Activated T-helper 17 cell treated with anti-CD3 and anti-CD28 coated beads, Interleukin-2, amount 50 U/mL, for 72 hours (primary cell): ENCODE measurements at regions not wholly inside any gene's neighbourhood (a gene's known extent, or its start where the extent isn't known, plus 50 kb on each side); places are given as distances from the start of the nearest gene placed in this dataset.
A peak's percentile ranks its signal among the peaks of the same experiment; 100 is the strongest.

Experiments
- ATAC-seq: fragments of 150-1000 bp; cut with Tn5 transposase; replicated peaks from 2 replicates; pipeline ENCODE4 v1.10.0; 2021; ENCODE audit warnings: mild to moderate bottlenecking, moderate library complexity
- H3K27ac Mint-ChIP-seq: one replicate; pipeline ENCODE4 v1.8.0; 2022; ENCODE audit warnings: mixed read lengths
- H3K27me3 Mint-ChIP-seq: one replicate; pipeline ENCODE4 v1.8.0; 2022; ENCODE audit warnings: mixed read lengths
- H3K36me3 Mint-ChIP-seq: one replicate; pipeline ENCODE4 v1.8.0; 2022; ENCODE audit warnings: low read depth, mild to moderate bottlenecking, mixed read lengths
- H3K4me1 Mint-ChIP-seq: one replicate; pipeline ENCODE4 v1.8.0; 2022; ENCODE audit warnings: mixed read lengths
- H3K4me3 Mint-ChIP-seq: one replicate; pipeline ENCODE4 v1.8.0; 2022; ENCODE audit warnings: mild to moderate bottlenecking, mixed read lengths
- H3K9me3 Mint-ChIP-seq: one replicate; pipeline ENCODE4 v1.8.0; 2022; ENCODE audit warnings: mixed read lengths

DNA sequence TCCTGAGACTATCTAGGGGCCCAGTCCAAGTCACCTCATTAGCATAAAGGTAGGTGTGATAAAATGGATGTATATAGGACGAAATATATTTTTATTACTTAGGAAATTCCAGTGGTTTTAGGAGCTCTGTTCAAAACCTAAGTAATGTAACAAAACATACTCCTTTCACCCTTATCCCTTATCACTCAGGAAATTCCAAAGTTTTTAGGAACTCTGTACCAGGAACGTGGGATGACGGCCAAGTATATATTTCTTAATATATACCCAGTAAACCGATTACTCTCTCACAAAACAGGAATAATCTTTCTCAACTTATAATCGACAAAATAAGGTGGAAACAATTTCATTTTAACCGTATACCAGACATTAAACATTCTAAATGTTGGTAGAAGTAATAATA lies 195.7 kb downstream of the ZPLD1 start:
- H3K4me3 Mint-ChIP-seq: no peak overlapping the region
- no peaks in the 10 kb centered on the region for H3K4me1 Mint-ChIP-seq
- no peaks in the 10 kb centered on the region for H3K9me3 Mint-ChIP-seq
- no peaks in the 10 kb centered on the region for H3K27me3 Mint-ChIP-seq
- H3K27ac Mint-ChIP-seq: no peak overlapping the region
- H3K36me3 Mint-ChIP-seq: no peaks in the 10 kb centered on the region
- ATAC-seq: no peak

GRCh38 chr3:102643546-102643945 lies 208.7 kb downstream of the ZPLD1 start:
- H3K36me3 Mint-ChIP-seq: no peaks in the 10 kb centered on the region
- ATAC-seq: no peak
- no peaks in the 10 kb centered on the region for H3K4me1 Mint-ChIP-seq
- H3K9me3 Mint-ChIP-seq: peaks cover 4% of the 10 kb centered on the region
- no peak overlapping the region for H3K4me3 Mint-ChIP-seq
- peaks cover 7% of the 10 kb centered on the region for H3K27me3 Mint-ChIP-seq
- no peak overlapping the region for H3K27ac Mint-ChIP-seq

GRCh38 chr3:102646557-102646956 lies 211.7 kb downstream of the ZPLD1 start:
- Mint-ChIP-seq H3K27me3 (no peaks in the 10 kb centered on the region), H3K27ac (no peak overlapping the region), H3K4me3 (no peak overlapping the region), H3K9me3 (peaks cover 4% of the 10 kb centered on the region), H3K36me3 (no peaks in the 10 kb centered on the region), H3K4me1 (no peaks in the 10 kb centered on the region)
- no peak for ATAC-seq

DNA sequence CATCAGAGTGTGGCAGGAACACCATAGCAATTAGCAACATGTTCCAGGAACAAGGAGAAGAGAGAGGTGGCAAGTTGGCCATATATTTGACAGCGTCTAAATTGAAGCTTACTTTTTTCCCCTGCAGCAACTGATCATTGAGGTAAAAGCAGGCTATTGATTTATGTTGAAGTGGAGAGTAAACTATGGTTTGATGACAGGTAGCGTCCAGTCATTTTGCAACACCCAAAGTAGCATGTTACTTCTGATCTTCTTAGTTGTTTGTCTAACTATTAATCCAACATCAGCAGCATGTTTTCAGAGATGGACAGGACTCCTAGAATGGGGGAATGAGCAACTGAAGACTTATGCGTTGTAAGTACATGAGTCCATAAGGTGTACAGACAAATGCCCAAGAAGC lies 225.8 kb downstream of the ZPLD1 start:
- peaks cover 12% of the 10 kb centered on the region for H3K27me3 Mint-ChIP-seq
- no peaks in the 10 kb centered on the region for H3K4me1 Mint-ChIP-seq
- no peak overlapping the region for H3K27ac Mint-ChIP-seq
- H3K9me3 Mint-ChIP-seq: no peaks in the 10 kb centered on the region
- no peaks in the 10 kb centered on the region for H3K36me3 Mint-ChIP-seq
- ATAC-seq: no peak
- no peak overlapping the region for H3K4me3 Mint-ChIP-seq

- Mint-ChIP-seq H3K4me1 (no peaks in the 10 kb centered on the region), H3K27ac (no peak overlapping the region), H3K27me3 (peaks cover 13% of the 10 kb centered on the region), H3K9me3 (no peaks in the 10 kb centered on the region), H3K36me3 (no peaks in the 10 kb centered on the region), H3K4me3 (no peak overlapping the region)
- no peak for ATAC-seq
These were observed 227.1 kb downstream of the ZPLD1 start for GRCh38 chr3:102661707-102662497.

GRCh38 chr3:102662498-102662772 lies 227.6 kb downstream of the ZPLD1 start:
- Mint-ChIP-seq H3K9me3 (no peaks in the 10 kb centered on the region), H3K27ac (no peak overlapping the region), H3K27me3 (peaks cover 17% of the 10 kb centered on the region), H3K36me3 (no peaks in the 10 kb centered on the region), H3K4me1 (no peaks in the 10 kb centered on the region), H3K4me3 (no peak overlapping the region)
- ATAC-seq: no peak

DNA sequence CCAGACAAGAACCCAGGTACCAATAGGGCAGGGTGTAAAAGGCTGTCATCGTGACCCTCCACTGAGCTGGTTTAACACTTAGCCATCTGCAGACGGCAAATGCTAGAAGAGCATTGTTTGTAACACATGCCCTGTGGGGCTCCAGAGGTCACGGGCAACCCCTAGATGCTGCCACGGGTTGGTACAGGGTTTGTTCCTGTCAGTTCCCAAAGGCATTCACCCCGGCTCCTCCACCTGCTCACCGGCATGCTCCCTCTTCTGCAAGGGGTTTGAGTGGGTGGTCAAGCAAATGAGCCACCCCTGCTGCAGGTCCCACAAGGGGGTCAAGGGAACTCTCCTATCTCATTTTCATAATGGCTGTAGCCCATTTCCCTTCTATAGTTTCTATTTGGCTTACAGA lies 229.3 kb downstream of the ZPLD1 start:
- Mint-ChIP-seq H3K4me1 (no peaks in the 10 kb centered on the region), H3K4me3 (no peak overlapping the region), H3K27ac (no peak overlapping the region), H3K27me3 (peaks cover 22% of the 10 kb centered on the region), H3K36me3 (no peaks in the 10 kb centered on the region), H3K9me3 (no peaks in the 10 kb centered on the region)
- no peak for ATAC-seq

GRCh38 chr3:102665183-102665582 lies 230.4 kb downstream of the ZPLD1 start:
- H3K9me3 Mint-ChIP-seq: no peaks in the 10 kb centered on the region
- ATAC-seq: no peak
- no peak overlapping the region for H3K27ac Mint-ChIP-seq
- peaks cover 26% of the 10 kb centered on the region for H3K27me3 Mint-ChIP-seq
- no peaks in the 10 kb centered on the region for H3K36me3 Mint-ChIP-seq
- no peaks in the 10 kb centered on the region for H3K4me1 Mint-ChIP-seq
- H3K4me3 Mint-ChIP-seq: no peak overlapping the region

DNA sequence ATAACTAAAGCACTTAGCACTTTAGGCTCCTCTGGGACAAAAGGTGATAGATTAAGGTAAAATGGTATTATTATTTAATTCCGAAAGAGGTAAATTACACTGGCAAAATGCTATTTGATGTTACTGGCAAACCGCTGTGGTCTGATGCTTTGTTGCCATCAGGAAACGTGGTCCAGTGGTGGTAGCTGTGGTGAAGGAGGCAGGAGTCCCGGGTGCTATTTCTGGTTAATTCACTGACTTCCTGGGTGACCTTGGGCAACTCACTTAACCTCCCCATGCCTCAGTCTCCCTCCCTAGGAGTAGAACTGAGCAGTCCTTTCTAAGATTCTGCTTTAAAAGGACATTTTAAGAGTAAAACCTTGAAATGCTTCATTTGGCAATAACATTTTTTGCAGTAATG lies 233.4 kb downstream of the ZPLD1 start:
- Mint-ChIP-seq H3K4me1 (no peaks in the 10 kb centered on the region), H3K27me3 (peaks cover 31% of the 10 kb centered on the region), H3K4me3 (no peak overlapping the region), H3K36me3 (no peaks in the 10 kb centered on the region), H3K9me3 (no peaks in the 10 kb centered on the region), H3K27ac (no peak overlapping the region)
- no peak for ATAC-seq

DNA sequence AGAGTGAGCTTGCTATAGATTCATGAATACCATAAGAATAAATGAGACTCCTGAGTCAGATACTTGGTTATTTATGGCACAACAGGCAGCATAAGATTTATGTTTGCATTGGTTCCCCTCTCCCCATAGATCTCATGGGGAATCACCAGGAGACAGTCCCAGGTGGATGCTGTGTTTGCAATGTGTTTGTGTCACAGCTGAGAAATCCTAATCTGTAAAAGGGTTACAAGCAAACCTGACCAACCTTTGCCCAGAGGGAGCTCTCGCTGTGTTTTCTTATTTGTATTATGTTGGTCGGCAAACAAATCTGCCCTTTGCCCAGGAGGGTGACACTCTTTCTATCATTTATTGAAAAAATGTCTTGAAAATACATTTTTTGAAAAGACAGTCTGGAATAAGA lies 236.2 kb downstream of the ZPLD1 start:
- no peaks in the 10 kb centered on the region for H3K4me1 Mint-ChIP-seq
- no peak overlapping the region for H3K27ac Mint-ChIP-seq
- no peak overlapping the region for H3K4me3 Mint-ChIP-seq
- ATAC-seq: no peak
- H3K27me3 Mint-ChIP-seq: peaks cover 30% of the 10 kb centered on the region
- H3K9me3 Mint-ChIP-seq: no peaks in the 10 kb centered on the region
- H3K36me3 Mint-ChIP-seq: no peaks in the 10 kb centered on the region

DNA sequence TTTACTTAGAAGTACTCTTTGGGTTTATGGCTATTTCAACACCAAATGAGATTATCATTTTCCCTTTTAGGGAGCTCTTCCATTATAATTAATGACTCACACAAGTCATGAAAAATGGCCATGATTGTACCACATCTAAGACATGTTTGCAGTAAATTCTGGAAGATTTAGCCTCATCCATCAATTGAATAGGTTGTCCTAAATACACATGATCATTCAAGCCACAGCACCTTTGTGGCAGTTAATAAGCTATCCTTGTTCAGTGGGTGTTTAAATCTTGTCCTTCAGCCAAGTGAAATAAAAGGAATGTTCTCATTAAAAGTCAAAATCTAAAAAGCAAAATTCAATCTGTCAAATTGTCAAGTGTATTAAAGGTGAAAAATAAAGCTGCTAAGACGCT lies 237.5 kb downstream of the ZPLD1 start:
- H3K4me1 Mint-ChIP-seq: no peaks in the 10 kb centered on the region
- H3K4me3 Mint-ChIP-seq: no peak overlapping the region
- H3K9me3 Mint-ChIP-seq: no peaks in the 10 kb centered on the region
- no peak overlapping the region for H3K27ac Mint-ChIP-seq
- no peak for ATAC-seq
- peaks cover 30% of the 10 kb centered on the region for H3K27me3 Mint-ChIP-seq
- H3K36me3 Mint-ChIP-seq: no peaks in the 10 kb centered on the region

GRCh38 chr3:102673271-102674115 lies 238.7 kb downstream of the ZPLD1 start:
- no peak overlapping the region for H3K27ac Mint-ChIP-seq
- H3K36me3 Mint-ChIP-seq: no peaks in the 10 kb centered on the region
- H3K4me1 Mint-ChIP-seq: no peaks in the 10 kb centered on the region
- H3K27me3 Mint-ChIP-seq: peaks cover 30% of the 10 kb centered on the region
- H3K9me3 Mint-ChIP-seq: no peaks in the 10 kb centered on the region
- no peak overlapping the region for H3K4me3 Mint-ChIP-seq
- ATAC-seq: peak; percentile 51

DNA sequence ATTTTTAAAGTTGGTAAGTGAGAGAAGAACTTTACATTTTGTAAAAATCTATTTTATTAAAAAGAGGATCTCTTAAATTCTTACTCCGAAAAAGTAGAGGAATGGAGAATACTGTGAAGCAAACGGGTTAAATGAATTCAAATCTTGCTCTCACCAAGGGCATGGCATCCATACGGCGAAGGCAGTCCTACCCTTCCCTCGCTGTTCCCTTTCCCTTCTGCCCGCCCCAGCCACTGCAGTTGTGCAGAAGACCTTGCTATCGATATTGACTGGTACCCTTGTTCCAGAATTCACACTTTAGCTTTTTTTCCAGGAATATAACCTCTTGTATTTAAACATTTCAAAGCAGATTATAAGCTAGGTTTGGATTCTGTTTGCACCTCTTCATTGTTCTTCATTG lies 239.5 kb downstream of the ZPLD1 start:
- Mint-ChIP-seq H3K36me3 (no peaks in the 10 kb centered on the region), H3K27me3 (peaks cover 28% of the 10 kb centered on the region), H3K4me1 (no peaks in the 10 kb centered on the region), H3K9me3 (no peaks in the 10 kb centered on the region), H3K27ac (no peak overlapping the region), H3K4me3 (no peak overlapping the region)
- ATAC-seq: no peak

GRCh38 chr3:102676424-102676823 lies 241.6 kb downstream of the ZPLD1 start:
- Mint-ChIP-seq H3K9me3 (no peaks in the 10 kb centered on the region), H3K27me3 (peaks cover 20% of the 10 kb centered on the region), H3K4me1 (no peaks in the 10 kb centered on the region), H3K27ac (no peak overlapping the region), H3K4me3 (no peak overlapping the region), H3K36me3 (no peaks in the 10 kb centered on the region)
- ATAC-seq: no peak

DNA sequence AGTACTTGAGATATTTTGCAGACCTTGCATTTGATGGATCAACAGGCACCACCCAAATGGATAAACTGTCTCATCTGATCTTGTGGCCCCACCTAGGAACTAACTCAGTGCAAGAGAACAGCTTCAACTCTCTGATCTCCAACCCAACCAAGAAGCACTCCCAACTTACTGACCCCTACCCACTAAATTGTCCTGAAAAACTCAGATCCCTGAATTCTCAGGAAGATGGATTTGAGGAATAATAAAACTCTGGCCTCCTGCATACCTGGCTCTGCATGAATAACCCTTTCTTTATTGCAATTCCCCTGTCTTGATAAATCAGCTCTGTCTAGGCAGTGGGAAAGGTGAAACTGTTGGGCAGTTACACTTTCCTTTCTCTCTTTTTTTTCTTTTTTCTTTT lies 247.9 kb downstream of the ZPLD1 start:
- Mint-ChIP-seq H3K9me3 (no peaks in the 10 kb centered on the region), H3K4me1 (no peaks in the 10 kb centered on the region), H3K4me3 (no peak overlapping the region), H3K27me3 (peaks cover 34% of the 10 kb centered on the region), H3K36me3 (no peaks in the 10 kb centered on the region), H3K27ac (no peak overlapping the region)
- no peak for ATAC-seq
